ENCODE measurements at regions not wholly inside any gene's neighbourhood (a gene's known extent, or its start where the extent isn't known, plus 50 kb on each side); places are given as distances from the start of the nearest gene placed in this dataset.

DNA sequence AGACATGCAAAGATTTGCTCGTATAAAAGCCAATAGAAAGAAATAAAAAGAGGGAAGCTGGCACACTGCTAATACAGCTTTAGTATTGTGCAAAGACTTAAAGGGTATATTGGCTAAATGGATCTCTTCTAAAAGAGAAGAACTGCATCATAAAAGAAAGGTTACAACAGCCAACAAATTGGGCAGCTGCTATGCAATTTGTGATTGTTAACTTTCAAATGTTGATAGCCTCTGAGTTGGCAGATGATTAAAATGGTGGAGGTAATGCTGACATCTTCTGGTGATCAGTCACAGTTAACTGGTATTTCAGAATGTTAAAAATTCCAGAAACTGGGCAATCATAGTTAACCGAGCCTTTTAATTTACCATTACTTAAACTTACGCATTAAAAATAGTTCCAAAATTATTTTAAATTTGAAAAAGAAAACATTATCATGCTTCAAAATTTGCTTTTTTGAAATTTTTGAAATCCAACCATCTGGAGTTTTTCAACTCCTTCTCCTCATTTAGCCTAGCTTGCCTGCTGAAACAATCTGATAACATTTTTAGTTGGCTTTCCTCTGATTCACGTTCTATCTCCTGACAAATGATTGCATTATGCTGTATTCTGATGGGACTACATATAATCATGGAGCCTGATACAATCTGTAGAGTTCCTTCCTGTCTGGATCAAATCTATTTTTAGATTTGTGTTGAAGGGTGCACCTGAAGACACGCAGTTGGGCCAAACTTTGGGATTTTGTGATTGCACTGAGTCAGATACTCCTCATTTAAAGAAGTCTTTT, 144.0 kb upstream of the PDZRN3 start:
- no peak for DNase-seq (ENCODE audit: extremely low read depth, low read depth)
- TF ChIP-seq, protein P1, sequence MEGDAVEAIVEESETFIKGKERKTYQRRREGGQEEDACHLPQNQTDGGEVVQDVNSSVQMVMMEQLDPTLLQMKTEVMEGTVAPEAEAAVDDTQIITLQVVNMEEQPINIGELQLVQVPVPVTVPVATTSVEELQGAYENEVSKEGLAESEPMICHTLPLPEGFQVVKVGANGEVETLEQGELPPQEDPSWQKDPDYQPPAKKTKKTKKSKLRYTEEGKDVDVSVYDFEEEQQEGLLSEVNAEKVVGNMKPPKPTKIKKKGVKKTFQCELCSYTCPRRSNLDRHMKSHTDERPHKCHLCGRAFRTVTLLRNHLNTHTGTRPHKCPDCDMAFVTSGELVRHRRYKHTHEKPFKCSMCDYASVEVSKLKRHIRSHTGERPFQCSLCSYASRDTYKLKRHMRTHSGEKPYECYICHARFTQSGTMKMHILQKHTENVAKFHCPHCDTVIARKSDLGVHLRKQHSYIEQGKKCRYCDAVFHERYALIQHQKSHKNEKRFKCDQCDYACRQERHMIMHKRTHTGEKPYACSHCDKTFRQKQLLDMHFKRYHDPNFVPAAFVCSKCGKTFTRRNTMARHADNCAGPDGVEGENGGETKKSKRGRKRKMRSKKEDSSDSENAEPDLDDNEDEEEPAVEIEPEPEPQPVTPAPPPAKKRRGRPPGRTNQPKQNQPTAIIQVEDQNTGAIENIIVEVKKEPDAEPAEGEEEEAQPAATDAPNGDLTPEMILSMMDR (IDR thresholded peaks at IDR 0.05; ENCODE audit: low read depth, low read length) = peak; percentile 14; the same call in 1 of the 2 replicates

DNA sequence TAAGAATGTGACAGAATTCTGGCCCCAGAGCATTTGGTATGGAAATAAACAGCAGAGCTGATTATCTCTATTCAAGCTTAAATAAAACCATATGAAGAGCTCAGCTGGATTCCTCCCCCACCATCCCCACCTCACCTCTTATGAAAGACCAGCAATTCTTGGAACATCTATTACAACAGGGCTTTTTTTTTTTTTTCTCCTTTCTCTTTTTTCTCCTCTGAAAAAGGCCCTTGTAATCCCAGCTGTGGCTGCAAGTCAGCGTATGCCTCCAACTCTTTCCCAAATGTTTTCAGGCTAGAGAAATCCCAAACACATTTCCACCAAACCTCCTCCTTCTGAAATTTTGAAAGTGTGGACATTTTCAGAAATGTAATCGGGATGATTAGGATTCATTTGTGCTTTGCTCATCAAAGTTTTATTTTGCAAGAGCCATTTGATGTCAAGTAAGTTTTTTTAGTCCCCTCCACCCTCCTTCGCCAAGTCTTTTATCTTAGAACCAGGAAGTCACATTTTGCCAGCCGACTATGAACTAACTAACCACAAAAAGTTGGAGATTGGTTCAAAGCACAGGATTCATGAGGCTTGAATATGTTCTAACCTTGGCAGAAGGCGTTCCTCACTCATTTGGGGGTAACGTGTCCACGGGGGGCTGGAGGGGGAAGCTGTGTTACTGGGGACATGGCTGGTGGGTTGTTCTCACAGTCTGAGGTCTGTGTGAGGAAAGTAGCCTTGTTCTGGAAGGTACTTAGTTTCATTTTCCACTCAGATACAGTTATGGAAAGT, 142.0 kb upstream of the PDZRN3 start:
- peak; percentile 93 for DNase-seq (ENCODE audit: extremely low read depth, low read depth)

DNA sequence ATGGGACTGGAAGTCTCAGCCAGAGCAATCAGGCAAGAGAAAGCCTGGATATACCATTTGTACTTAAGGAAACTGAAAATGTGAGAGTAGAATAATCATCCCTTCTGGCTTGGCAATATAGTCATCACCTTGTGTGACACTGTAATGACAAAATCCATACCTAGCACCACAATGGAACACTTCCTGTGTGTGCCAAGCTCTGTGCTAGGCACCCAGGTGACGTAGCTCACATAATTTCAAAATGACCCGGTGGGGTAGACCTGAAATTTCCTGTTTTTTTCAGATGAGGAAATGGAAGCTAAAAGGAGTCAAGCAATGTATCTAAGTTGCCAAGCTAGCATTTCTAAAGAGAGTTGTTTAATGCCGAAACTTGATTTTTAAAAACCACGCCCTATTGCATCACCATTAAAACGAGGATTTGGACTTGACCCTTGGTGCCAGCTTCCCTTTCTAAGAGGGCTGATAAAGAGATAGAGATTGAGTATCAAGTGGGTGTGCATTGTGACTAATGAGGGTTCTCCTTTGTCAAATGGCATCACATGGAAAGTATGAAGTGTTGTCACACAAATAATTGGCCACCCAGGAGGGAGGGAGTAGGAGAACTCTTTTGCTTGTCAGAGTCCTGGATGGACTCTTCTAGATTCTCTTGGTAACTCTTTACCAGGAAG, 141.3 kb upstream of the PDZRN3 start:
- TF ChIP-seq, protein P1 (IDR thresholded peaks at IDR 0.05; ENCODE audit: low read depth, low read length) = no peak
- DNase-seq (ENCODE audit: extremely low read depth, low read depth) = peak; percentile 30

More for the DNA sequence above, 142.0 kb upstream of the PDZRN3 start:
- TF ChIP-seq, protein P1 (IDR thresholded peaks at IDR 0.05; ENCODE audit: low read depth, low read length) = no peak

DNA sequence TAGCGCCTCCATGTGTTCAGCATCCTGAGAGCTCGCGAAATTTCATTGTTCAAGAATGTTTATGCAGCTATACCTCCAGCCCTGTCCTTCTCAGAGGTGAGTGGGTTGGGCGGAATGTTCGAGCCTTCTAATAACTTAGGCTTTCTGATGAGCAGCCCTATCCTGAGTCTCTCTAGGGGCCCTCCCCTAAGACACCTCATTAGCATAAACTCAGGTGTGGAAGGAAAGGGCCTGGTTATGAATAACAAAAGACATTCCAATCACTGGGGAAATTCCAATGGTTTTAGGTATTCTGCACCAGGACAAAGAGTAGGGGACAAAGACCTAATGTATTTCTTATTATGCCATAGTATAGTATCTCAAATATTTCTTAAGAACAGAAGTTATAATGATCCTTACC, 138.1 kb upstream of the PDZRN3 start:
- DNase-seq (ENCODE audit: extremely low read depth, low read depth) = no peak
- TF ChIP-seq, protein P1 (IDR thresholded peaks at IDR 0.05; ENCODE audit: low read depth, low read length) = no peak

DNA sequence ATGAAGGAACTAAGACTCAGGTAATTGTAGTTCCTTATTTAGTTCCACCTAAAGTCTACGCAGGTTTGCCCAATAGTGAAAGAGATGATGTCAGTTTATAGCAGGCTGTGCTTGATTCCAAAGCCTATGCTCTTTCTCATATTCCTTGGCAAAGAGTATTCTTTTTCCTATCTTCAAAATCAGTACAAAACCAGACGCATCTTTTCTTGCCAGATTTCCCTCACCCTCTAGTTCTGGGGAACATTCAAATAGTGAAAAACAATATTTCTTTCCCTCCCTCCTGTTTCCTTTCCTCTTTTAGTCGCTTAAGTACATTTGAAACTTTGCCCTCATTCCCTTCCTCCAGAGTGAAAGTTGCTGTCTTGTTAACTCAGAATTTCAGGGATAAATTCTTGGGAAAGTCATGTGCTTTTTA, 134.6 kb upstream of the PDZRN3 start:
- DNase-seq (ENCODE audit: extremely low read depth, low read depth) = no peak
- TF ChIP-seq, protein P1 (IDR thresholded peaks at IDR 0.05; ENCODE audit: low read depth, low read length) = no peak

DNA sequence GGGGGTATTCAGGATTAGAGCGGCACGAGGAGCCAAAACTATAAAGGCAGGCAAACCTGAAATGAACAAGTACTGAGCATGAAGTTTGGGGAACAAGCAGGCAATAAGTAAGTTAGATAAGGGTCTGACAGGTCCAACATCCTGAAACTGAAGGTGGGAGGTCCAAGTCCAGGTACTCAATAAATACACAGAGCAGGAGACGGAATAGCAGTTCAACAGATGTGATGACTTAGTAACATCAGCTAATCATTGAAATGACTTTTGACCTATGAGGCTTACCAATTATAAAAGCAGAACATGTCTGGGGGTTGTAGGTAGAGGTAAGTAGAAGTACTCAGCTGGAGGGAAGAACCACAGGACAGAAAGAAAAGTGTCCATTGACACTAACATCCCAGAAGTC, 132.8 kb upstream of the PDZRN3 start:
- no peak for DNase-seq (ENCODE audit: extremely low read depth, low read depth)
- TF ChIP-seq, protein P1 (IDR thresholded peaks at IDR 0.05; ENCODE audit: low read depth, low read length) = no peak
